Activated T-cell treated with anti-CD3 and anti-CD28 coated beads, Interleukin-2, amount 50 U/mL, for 72 hours (primary cell): ENCODE measurements at regions not wholly inside any gene's neighbourhood (a gene's known extent, or its start where the extent isn't known, plus 50 kb on each side); places are given as distances from the start of the nearest gene placed in this dataset.

ENCODE experiments used
- ATAC-seq, 2 donors: fragments of 150-1000 bp; cut with Tn5 transposase; replicated peaks in 1 of 2; 2 replicates each; pipeline ENCODE4 v1.10.0; 2021; ENCODE audit warnings: moderate library complexity in 2 of 2, mild to moderate bottlenecking in 1 of 2
- DNase-seq, 2 donors: peaks; one replicate each; pipeline ENCODE4 v3.0.0; 2021 to 2022; ENCODE audit warnings: mixed read lengths in 1 of 2
- H3K27ac Mint-ChIP-seq: one replicate; pipeline ENCODE4 v1.8.0; 2022; ENCODE audit warnings: mild to moderate bottlenecking, moderate library complexity, mixed read lengths
- H3K27me3 Mint-ChIP-seq: one replicate; pipeline ENCODE4 v1.8.0; 2022; ENCODE audit warnings: low read depth, mixed read lengths
- H3K36me3 Mint-ChIP-seq, 2 donors: one replicate each; pipeline ENCODE4 v1.8.0; 2022; ENCODE audit warnings: mixed read lengths in 2 of 2, mild to moderate bottlenecking in 1 of 2; ENCODE audit not compliant: insufficient read depth in 2 of 2
- H3K4me1 Mint-ChIP-seq: one replicate; pipeline ENCODE4 v1.8.0; 2022; ENCODE audit warnings: low read depth, mixed read lengths
- H3K4me3 Mint-ChIP-seq, 2 donors: one replicate each; pipeline ENCODE4 v1.8.0; 2022; ENCODE audit warnings: mild to moderate bottlenecking in 2 of 2, mixed read lengths in 2 of 2, moderate library complexity in 2 of 2
- H3K9me3 Mint-ChIP-seq, 2 donors: one replicate each; pipeline ENCODE4 v1.8.0; 2022; ENCODE audit warnings: mixed read lengths in 2 of 2

- Mint-ChIP-seq H3K36me3 (no peaks in the 10 kb centered on the region), H3K4me3 (no peak overlapping the region), H3K27me3 (peaks cover 8% of the 10 kb centered on the region), H3K4me1 (no peaks in the 10 kb centered on the region), H3K27ac (no peak overlapping the region), H3K9me3 (no peaks in the 10 kb centered on the region)
- ATAC-seq (no peak), DNase-seq (no peak)
These were observed 141.4 kb downstream of the CYP26B1 start for GRCh38 chr2:72006188-72006736.

- ATAC-seq, result no peak
- Mint-ChIP-seq H3K27ac (no peak overlapping the region), H3K4me3 (no peak overlapping the region)
These were observed 142.7 kb downstream of the CYP26B1 start for GRCh38 chr2:72004976-72005375.

GRCh38 chr2:72004201-72004915, 143.3 kb downstream of the CYP26B1 start:
- DNase-seq (no peak), ATAC-seq (no peak)
- Mint-ChIP-seq H3K4me3 (no peak overlapping the region), H3K4me1 (no peaks in the 10 kb centered on the region), H3K36me3 (no peaks in the 10 kb centered on the region), H3K27me3 (no peaks in the 10 kb centered on the region), H3K27ac (no peak overlapping the region), H3K9me3 (no peaks in the 10 kb centered on the region)

More at GRCh38 chr2:72004976-72005375, 142.7 kb downstream of the CYP26B1 start:
- DNase-seq, result no peak
- Mint-ChIP-seq H3K9me3 (no peaks in the 10 kb centered on the region), H3K27me3 (no peaks in the 10 kb centered on the region), H3K36me3 (no peaks in the 10 kb centered on the region), H3K4me1 (no peaks in the 10 kb centered on the region)

GRCh38 chr2:72003796-72004195, 143.9 kb downstream of the CYP26B1 start:
- H3K27me3 Mint-ChIP-seq, result no peaks in the 10 kb centered on the region
- H3K36me3 Mint-ChIP-seq, result no peaks in the 10 kb centered on the region
- H3K4me1 Mint-ChIP-seq, result no peaks in the 10 kb centered on the region
- ATAC-seq (no peak), DNase-seq (no peak)
- H3K9me3 Mint-ChIP-seq, result no peaks in the 10 kb centered on the region
- H3K27ac Mint-ChIP-seq, result no peak overlapping the region
- H3K4me3 Mint-ChIP-seq, result no peak overlapping the region

- no peaks in the 10 kb centered on the region for H3K4me1 Mint-ChIP-seq
- no peak overlapping the region for H3K4me3 Mint-ChIP-seq
- H3K36me3 Mint-ChIP-seq, result no peaks in the 10 kb centered on the region
- ATAC-seq (no peak), DNase-seq (no peak)
- no peak overlapping the region for H3K27ac Mint-ChIP-seq
- H3K27me3 Mint-ChIP-seq, result no peaks in the 10 kb centered on the region
- H3K9me3 Mint-ChIP-seq, result no peaks in the 10 kb centered on the region
These were observed 144.5 kb downstream of the CYP26B1 start for GRCh38 chr2:72003124-72003523.

- H3K4me3 Mint-ChIP-seq, result no peak overlapping the region
- DNase-seq (no peak), ATAC-seq (no peak)
- H3K36me3 Mint-ChIP-seq, result no peaks in the 10 kb centered on the region
- H3K9me3 Mint-ChIP-seq, result no peaks in the 10 kb centered on the region
- H3K27me3 Mint-ChIP-seq, result no peaks in the 10 kb centered on the region
- H3K4me1 Mint-ChIP-seq, result no peaks in the 10 kb centered on the region
- no peak overlapping the region for H3K27ac Mint-ChIP-seq
These were observed 145.5 kb downstream of the CYP26B1 start for GRCh38 chr2:72001937-72002690.

GRCh38 chr2:72000110-72000509, 147.6 kb downstream of the CYP26B1 start:
- Mint-ChIP-seq H3K36me3 (no peaks in the 10 kb centered on the region), H3K4me3 (no peak overlapping the region), H3K9me3 (no peaks in the 10 kb centered on the region), H3K27me3 (no peaks in the 10 kb centered on the region), H3K27ac (no peak overlapping the region), H3K4me1 (no peaks in the 10 kb centered on the region)
- DNase-seq (no peak), ATAC-seq (no peak)

GRCh38 chr2:71999580-71999979, 148.1 kb downstream of the CYP26B1 start:
- Mint-ChIP-seq H3K9me3 (no peaks in the 10 kb centered on the region), H3K27me3 (no peaks in the 10 kb centered on the region), H3K36me3 (no peaks in the 10 kb centered on the region), H3K27ac (no peak overlapping the region), H3K4me3 (no peak overlapping the region), H3K4me1 (no peaks in the 10 kb centered on the region)
- ATAC-seq (no peak), DNase-seq (no peak)

GRCh38 chr2:71997843-71998242, 149.8 kb downstream of the CYP26B1 start:
- no peaks in the 10 kb centered on the region for H3K9me3 Mint-ChIP-seq
- no peaks in the 10 kb centered on the region for H3K36me3 Mint-ChIP-seq
- no peaks in the 10 kb centered on the region for H3K27me3 Mint-ChIP-seq
- ATAC-seq (no peak), DNase-seq (no peak)
- H3K4me3 Mint-ChIP-seq, result no peak overlapping the region
- H3K4me1 Mint-ChIP-seq, result no peaks in the 10 kb centered on the region
- H3K27ac Mint-ChIP-seq, result no peak overlapping the region

- no peak for ATAC-seq
- Mint-ChIP-seq H3K36me3 (no peaks in the 10 kb centered on the region), H3K27me3 (peaks cover 7% of the 10 kb centered on the region), H3K27ac (no peak overlapping the region), H3K9me3 (no peaks in the 10 kb centered on the region), H3K4me3 (no peak overlapping the region), H3K4me1 (no peaks in the 10 kb centered on the region)
- no peak for DNase-seq
These were observed 152.5 kb downstream of the CYP26B1 start for GRCh38 chr2:71995067-71995665.

GRCh38 chr2:71992036-71992435, 155.6 kb downstream of the CYP26B1 start:
- Mint-ChIP-seq H3K4me3 (no peak overlapping the region), H3K9me3 (no peaks in the 10 kb centered on the region), H3K4me1 (no peaks in the 10 kb centered on the region), H3K27ac (no peak overlapping the region), H3K36me3 (no peaks in the 10 kb centered on the region), H3K27me3 (peaks cover 7% of the 10 kb centered on the region)
- DNase-seq, result no peak
- no peak for ATAC-seq

GRCh38 chr2:71991397-71991796, 156.3 kb downstream of the CYP26B1 start:
- H3K9me3 Mint-ChIP-seq, result no peaks in the 10 kb centered on the region
- H3K4me1 Mint-ChIP-seq, result no peaks in the 10 kb centered on the region
- H3K27me3 Mint-ChIP-seq, result peaks cover 7% of the 10 kb centered on the region
- H3K36me3 Mint-ChIP-seq, result no peaks in the 10 kb centered on the region
- no peak for ATAC-seq
- DNase-seq, result no peak
- no peak overlapping the region for H3K27ac Mint-ChIP-seq
- H3K4me3 Mint-ChIP-seq, result no peak overlapping the region

GRCh38 chr2:71990826-71991225, 156.8 kb downstream of the CYP26B1 start:
- no peaks in the 10 kb centered on the region for H3K36me3 Mint-ChIP-seq
- H3K9me3 Mint-ChIP-seq, result no peaks in the 10 kb centered on the region
- no peak overlapping the region for H3K4me3 Mint-ChIP-seq
- H3K27me3 Mint-ChIP-seq, result peaks cover 7% of the 10 kb centered on the region
- ATAC-seq (no peak), DNase-seq (no peak)
- H3K27ac Mint-ChIP-seq, result no peak overlapping the region
- no peaks in the 10 kb centered on the region for H3K4me1 Mint-ChIP-seq
